ENCODE measurements at regions not wholly inside any gene's neighbourhood (a gene's known extent, or its start where the extent isn't known, plus 50 kb on each side); places are given as distances from the start of the nearest gene placed in this dataset.

GRCh38 chr16:59991171-59991570 is 1257.1 kb upstream of the GOT2 start:
- FAIRE-seq (no peak), ATAC-seq (no peak), DNase-seq (ENCODE audit: extremely low read depth in 1 of 4, low spot score in 3 of 4) (no peak)
- in situ Hi-C loops (cut with MboI), result no loop called here
- Histone ChIP-seq H3K9me3 (replicated peaks; ENCODE audit: control insufficient read depth, insufficient read depth, low read depth, low read length) (0 out of 2 replicates have a peak, but pooled peaks cover 1% of the 10 kb centered on the region), H3K4me1 (replicated peaks in 1 of 2; ENCODE audit: control insufficient read depth in 2 of 2, insufficient read depth in 2 of 2, low read length in 2 of 2) (no peaks in the 10 kb centered on the region), H3K36me3 (ENCODE audit: control insufficient read depth, insufficient read depth, low read length) (no peaks in the 10 kb centered on the region), H3K27me3 (ENCODE audit: control insufficient read depth in 2 of 2, insufficient read depth in 2 of 2, low read length in 2 of 2) (no peaks in the 10 kb centered on the region), H3K27ac (ENCODE audit: extremely low read depth, low read depth, low read length) (no peak overlapping the region), H3K4me2 (ENCODE audit: insufficient read depth, low read length) (no peak overlapping the region), H4K20me1 (replicated peaks; ENCODE audit: control insufficient read depth, insufficient read depth, low read length) (no peaks in the 10 kb centered on the region), H3K9ac (ENCODE audit: insufficient read depth in 1 of 2, low read depth in 2 of 2, low read length in 2 of 2) (no peak overlapping the region), H3K9me1 (ENCODE audit: control insufficient read depth, insufficient read depth, low read length) (no peaks in the 10 kb centered on the region), H3K79me2 (ENCODE audit: control insufficient read depth, insufficient read depth, low read length) (no peaks in the 10 kb centered on the region), H2AFZ (ENCODE audit: low read depth, low read length) (no peak overlapping the region), H3K4me3 (no peak overlapping the region)
- WGBS (ENCODE audit: insufficient coverage, low coverage, missing lambda C conversion rate), result 0% methylated on average over 2 of the region's 2 CpGs
- ChIA-PET CTCF (ENCODE audit: low intra/inter-chr PET ratio) (no interaction called here), POLR2A (no interaction called here)
- intact Hi-C loops (cut with micrococcal nuclease), result no loop called here
- TF ChIP-seq ZNF561 (CRISPR knock-in tag; conservative IDR thresholded peaks at IDR 0.05) (no peak), SMAD3 (CRISPR knock-in tag; conservative IDR thresholded peaks at IDR 0.05) (no peak), ZBTB2 (IDR thresholded peaks at IDR 0.05) (no peak), POLR2B (IDR thresholded peaks at IDR 0.05; ENCODE audit: low read depth, partially characterized antibody) (no peak), THRA (IDR thresholded peaks at IDR 0.05) (no peak), ZNF277 (CRISPR knock-in tag; IDR thresholded peaks at IDR 0.05; ENCODE audit: borderline replicate concordance) (no peak), MAFF (IDR thresholded peaks at IDR 0.05; ENCODE audit: low read length) (no peak), ZNF253 (CRISPR knock-in tag; conservative IDR thresholded peaks at IDR 0.05) (no peak), SMAD4 (CRISPR knock-in tag; conservative IDR thresholded peaks at IDR 0.05) (no peak), ZNF175 (CRISPR knock-in tag; IDR thresholded peaks at IDR 0.05; ENCODE audit: low read depth) (no peak), MED1 (CRISPR knock-in tag; IDR thresholded peaks at IDR 0.05; ENCODE audit: borderline replicate concordance) (no peak), EP400 (IDR thresholded peaks at IDR 0.05) (no peak), YY1 (IDR thresholded peaks at IDR 0.05; ENCODE audit: borderline replicate concordance in 1 of 3, control insufficient read depth in 1 of 3, extremely low read depth in 1 of 3, insufficient read depth in 3 of 3, insufficient read length in 1 of 3, insufficient replicate concordance in 2 of 3, low read depth in 1 of 3, low read length in 2 of 3) (no peak), GABPA (tag; conservative IDR thresholded peaks at IDR 0.05; ENCODE audit: low read depth) (no peak), CBFA2T3 (IDR thresholded peaks at IDR 0.05) (no peak), ZNF232 (CRISPR knock-in tag; IDR thresholded peaks at IDR 0.05) (no peak), ZNF282 (CRISPR knock-in tag; IDR thresholded peaks at IDR 0.05) (no peak), ATF3 (IDR thresholded peaks at IDR 0.05) (no peak), ATF3 (CRISPR knock-in tag; conservative IDR thresholded peaks at IDR 0.05) (no peak), BHLHE40 (IDR thresholded peaks at IDR 0.05; ENCODE audit: low read length) (no peak)
- BruUV-seq (replicated peaks), result no TSS peak
